Tibial nerve (tissue), 4 donors: ENCODE measurements at regions not wholly inside any gene's neighbourhood (a gene's known extent, or its start where the extent isn't known, plus 50 kb on each side); places are given as distances from the start of the nearest gene placed in this dataset.

Source experiments
- DNase-seq, 2 donors: peaks; one replicate each; pipeline ENCODE4 v3.0.0-alpha.2; 2019; ENCODE audit warnings: low spot score in 2 of 2
- H3K27ac ChIP-seq, 4 donors: fragments of 200-600 bp; sonication (generic) in 3 of 4; one replicate each; pipeline ENCODE4 v1.5.1; 2017 to 2019; ENCODE audit warnings: mild to moderate bottlenecking in 1 of 4
- H3K27me3 ChIP-seq, 2 donors: fragments of 200-600 bp; sonication (generic) in 1 of 2; one replicate each; pipeline versions ENCODE4 v1.5.1 to v1.6.0; 2017 to 2019
- H3K36me3 ChIP-seq, 3 donors: fragments of 200-600 bp; sonication (generic); one replicate each; pipeline ENCODE4 v1.5.1; 2018 to 2019
- H3K4me1 ChIP-seq, 4 donors: fragments of 200-600 bp; sonication (generic) in 3 of 4; one replicate each; pipeline ENCODE4 v1.5.1; 2017 to 2019
- H3K4me3 ChIP-seq, 4 donors: fragments of 200-600 bp; sonication (generic) in 3 of 4; one replicate each; pipeline ENCODE4 v1.5.1; 2017 to 2019; ENCODE audit warnings: mild to moderate bottlenecking in 1 of 4, moderate library complexity in 1 of 4
- H3K9me3 ChIP-seq, 4 donors: fragments of 200-600 bp; sonication (generic) in 3 of 4; one replicate each; pipeline ENCODE4 v1.5.1; 2017 to 2019
- CTCF ChIP-seq, 5 experiments: fragments of 200-600 bp in 3 of 5; fragments of 450-650 bp in 2 of 5; sonication (generic) in 3 of 5; IDR thresholded peaks; one replicate each; pipeline ENCODE4 v1.5.1; 2016 to 2019; ENCODE audit warnings: antibody characterized with exemption in 5 of 5, mild to moderate bottlenecking in 3 of 5, moderate library complexity in 2 of 5
- EP300 ChIP-seq, 2 donors: sonication (generic); formaldehyde crosslinking; IDR thresholded peaks; one replicate each; pipeline ENCODE4 v1.6.1; 2017; ENCODE audit warnings: antibody characterized with exemption in 2 of 2, mild to moderate bottlenecking in 1 of 2
- POLR2A ChIP-seq, 2 donors: fragments of 450-650 bp; IDR thresholded peaks; one replicate each; pipeline ENCODE4 v1.6.1; 2017; ENCODE audit warnings: antibody characterized with exemption in 2 of 2, mild to moderate bottlenecking in 2 of 2, moderate library complexity in 2 of 2
- WGBS, 2 donors: methylation state at CpG; one replicate each; pipeline ENCODE4 v1.1.5; 2018; 5-methylcytosine and 5-hydroxymethylcytosine counted together

GRCh38 chr9:81183761-81184160 is 505.6 kb downstream of the TLE1 start:
- no peaks in the 10 kb centered on the region for H3K36me3 ChIP-seq
- H3K27me3 ChIP-seq = no peaks in the 10 kb centered on the region
- H3K4me1 ChIP-seq = no peaks in the 10 kb centered on the region
- H3K4me3 ChIP-seq = no peak overlapping the region
- no peak for DNase-seq
- TF ChIP-seq POLR2A (IDR thresholded peaks at IDR 0.05) (no peak), EP300 (IDR thresholded peaks at IDR 0.05) (no peak), CTCF (IDR thresholded peaks at IDR 0.05) (no peak)
- no peak overlapping the region for H3K27ac ChIP-seq
- 51 to 53% methylated on average over 1 of the region's 1 CpG for WGBS, 2 donors
- H3K9me3 ChIP-seq = peaks cover 0 to 2% (median 0%) of the 10 kb centered on the region in 4 donors

GRCh38 chr9:81182431-81182830 is 506.9 kb downstream of the TLE1 start:
- DNase-seq = no peak
- H3K36me3 ChIP-seq = no peaks in the 10 kb centered on the region
- WGBS, 2 donors = 76 to 83% methylated on average over 1 of the region's 1 CpG
- no peak overlapping the region for H3K27ac ChIP-seq
- no peaks in the 10 kb centered on the region for H3K4me1 ChIP-seq
- TF ChIP-seq CTCF (IDR thresholded peaks at IDR 0.05) = no peak
- TF ChIP-seq POLR2A (IDR thresholded peaks at IDR 0.05) = no peak
- no peak for TF ChIP-seq EP300 (IDR thresholded peaks at IDR 0.05)
- no peak overlapping the region for H3K4me3 ChIP-seq
- H3K27me3 ChIP-seq = no peaks in the 10 kb centered on the region
- peaks cover 0 to 7% (median 0%) of the 10 kb centered on the region in 4 donors for H3K9me3 ChIP-seq

GRCh38 chr9:81174023-81174422 is 515.3 kb downstream of the TLE1 start:
- Histone ChIP-seq H3K9me3 (peaks cover 0 to 12% (median 0%) of the 10 kb centered on the region in 4 donors), H3K4me3 (no peak overlapping the region), H3K27ac (no peak overlapping the region), H3K4me1 (no peaks in the 10 kb centered on the region), H3K27me3 (no peaks in the 10 kb centered on the region), H3K36me3 (no peaks in the 10 kb centered on the region)
- 80 to 83% methylated on average over 3 of the region's 3 CpGs for WGBS, 2 donors
- TF ChIP-seq EP300 (IDR thresholded peaks at IDR 0.05) (no peak), POLR2A (IDR thresholded peaks at IDR 0.05) (no peak), CTCF (IDR thresholded peaks at IDR 0.05) (no peak)
- DNase-seq = no peak

GRCh38 chr9:81171689-81172088 is 517.7 kb downstream of the TLE1 start:
- TF ChIP-seq EP300 (IDR thresholded peaks at IDR 0.05) = no peak
- TF ChIP-seq POLR2A (IDR thresholded peaks at IDR 0.05) = no peak
- no peak for TF ChIP-seq CTCF (IDR thresholded peaks at IDR 0.05)
- Histone ChIP-seq H3K36me3 (no peaks in the 10 kb centered on the region), H3K9me3 (peaks cover 0 to 14% (median 0%) of the 10 kb centered on the region in 4 donors), H3K4me3 (no peak overlapping the region), H3K27me3 (no peaks in the 10 kb centered on the region), H3K27ac (no peak overlapping the region), H3K4me1 (no peaks in the 10 kb centered on the region)
- WGBS, 2 donors = 35 to 53% methylated on average over 2 of the region's 2 CpGs
- DNase-seq = no peak

- no peaks in the 10 kb centered on the region for H3K36me3 ChIP-seq
- H3K4me3 ChIP-seq = no peak overlapping the region
- no peaks in the 10 kb centered on the region for H3K27me3 ChIP-seq
- H3K27ac ChIP-seq = no peak overlapping the region
- no peaks in the 10 kb centered on the region for H3K4me1 ChIP-seq
- TF ChIP-seq POLR2A (IDR thresholded peaks at IDR 0.05) (no peak), CTCF (IDR thresholded peaks at IDR 0.05) (no peak), EP300 (IDR thresholded peaks at IDR 0.05) (no peak)
- peaks cover 0 to 11% (median 0%) of the 10 kb centered on the region in 4 donors for H3K9me3 ChIP-seq
- WGBS, 2 donors = 85 to 90% methylated on average over 11 of the region's 11 CpGs
- DNase-seq = no peak
Measured at GRCh38 chr9:81162361-81162760, 527.0 kb downstream of the TLE1 start.
